HG02870 (cell line): ENCODE measurements at regions not wholly inside any gene's neighbourhood (a gene's known extent, or its start where the extent isn't known, plus 50 kb on each side); places are given as distances from the start of the nearest gene placed in this dataset.
A peak's percentile ranks its signal among the peaks of the same experiment; 100 is the strongest.

ENCODE experiments used
- ATAC-seq: cut with Tn5 transposase; IDR thresholded peaks from one replicate; pipeline ENCODE4 v1.9.1; 2021; ENCODE audit warnings: mild to moderate bottlenecking, moderate library complexity; ENCODE audit not compliant: unreplicated experiment

DNA sequence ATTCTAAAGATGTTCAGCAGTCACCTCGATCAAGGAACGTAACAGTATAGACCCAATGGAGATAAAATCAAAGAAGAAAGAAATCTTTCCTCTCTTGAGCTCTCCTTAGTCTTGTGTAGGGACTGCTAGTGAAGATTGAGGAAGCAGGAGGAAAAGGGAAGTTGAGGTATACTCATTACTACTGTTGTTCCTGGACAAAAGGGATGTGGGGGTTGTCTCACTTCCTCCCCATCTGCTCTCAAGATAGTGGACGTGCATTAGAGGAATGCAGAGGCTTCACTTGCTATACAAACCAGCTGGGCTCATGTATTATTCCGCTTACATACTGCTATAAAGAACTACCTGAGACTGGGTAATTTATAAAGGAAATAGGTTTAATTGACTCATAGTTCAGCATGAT is 208.9 kb upstream of the ARHGEF9 start:
- ATAC-seq: no peak

DNA sequence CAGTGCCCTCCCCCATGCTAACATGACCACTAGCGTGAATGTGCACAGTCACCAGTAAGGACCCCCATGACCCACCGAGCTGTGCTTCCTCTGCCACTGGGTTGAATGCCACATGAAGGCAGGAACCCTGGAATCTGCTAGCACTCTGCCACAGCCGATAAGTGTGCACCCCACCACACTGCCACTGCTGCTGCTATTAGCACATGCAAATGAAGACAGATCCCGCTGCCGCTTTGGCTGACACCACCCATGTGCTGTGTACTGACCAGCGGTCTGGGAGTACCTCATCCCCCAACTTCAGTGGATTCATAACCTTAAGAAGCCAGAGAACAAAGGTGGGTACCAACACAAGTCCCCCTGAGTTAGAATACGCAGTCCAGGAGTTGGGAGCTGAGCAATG is 200.9 kb upstream of the ARHGEF9 start:
- ATAC-seq: no peak

DNA sequence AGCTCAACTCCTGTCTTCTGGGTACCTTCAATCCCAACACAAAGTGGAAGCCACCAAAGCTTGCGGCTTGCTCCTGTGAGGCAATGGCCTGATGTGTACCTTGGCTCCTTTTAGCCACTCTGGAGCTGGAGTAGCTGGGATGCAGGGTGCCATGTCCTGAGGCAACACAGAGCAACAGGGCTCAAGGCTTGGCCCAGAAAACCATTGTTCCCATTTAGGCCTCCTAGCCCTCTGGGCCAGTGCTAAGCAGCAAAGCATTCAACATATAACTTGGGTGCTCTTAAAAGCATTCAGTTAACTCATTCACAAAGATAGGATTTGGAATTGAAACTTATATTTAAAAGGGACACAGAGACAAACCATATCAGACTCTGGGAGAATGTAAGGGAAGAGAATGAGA is 194.5 kb upstream of the ARHGEF9 start:
- ATAC-seq: no peak

DNA sequence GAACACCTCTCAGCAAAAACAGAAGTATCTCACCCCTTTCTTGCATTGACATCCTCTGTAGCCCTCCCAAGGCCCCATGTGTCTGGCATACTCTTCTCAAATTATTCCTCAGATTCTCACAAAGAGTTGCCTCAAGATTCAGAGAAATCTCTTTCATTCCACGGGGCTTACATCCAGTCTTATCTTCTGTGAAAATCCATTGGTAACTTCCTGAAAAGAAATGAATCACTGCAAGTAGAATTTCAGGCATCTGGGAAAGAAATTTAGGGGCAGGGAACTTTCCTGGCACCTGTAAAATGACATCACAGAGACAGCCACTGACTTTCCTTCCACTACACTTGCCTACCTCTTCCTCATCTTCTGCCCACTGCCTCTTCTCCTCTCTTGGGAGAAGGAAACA is 182.5 kb upstream of the ARHGEF9 start:
- no peak for ATAC-seq

DNA sequence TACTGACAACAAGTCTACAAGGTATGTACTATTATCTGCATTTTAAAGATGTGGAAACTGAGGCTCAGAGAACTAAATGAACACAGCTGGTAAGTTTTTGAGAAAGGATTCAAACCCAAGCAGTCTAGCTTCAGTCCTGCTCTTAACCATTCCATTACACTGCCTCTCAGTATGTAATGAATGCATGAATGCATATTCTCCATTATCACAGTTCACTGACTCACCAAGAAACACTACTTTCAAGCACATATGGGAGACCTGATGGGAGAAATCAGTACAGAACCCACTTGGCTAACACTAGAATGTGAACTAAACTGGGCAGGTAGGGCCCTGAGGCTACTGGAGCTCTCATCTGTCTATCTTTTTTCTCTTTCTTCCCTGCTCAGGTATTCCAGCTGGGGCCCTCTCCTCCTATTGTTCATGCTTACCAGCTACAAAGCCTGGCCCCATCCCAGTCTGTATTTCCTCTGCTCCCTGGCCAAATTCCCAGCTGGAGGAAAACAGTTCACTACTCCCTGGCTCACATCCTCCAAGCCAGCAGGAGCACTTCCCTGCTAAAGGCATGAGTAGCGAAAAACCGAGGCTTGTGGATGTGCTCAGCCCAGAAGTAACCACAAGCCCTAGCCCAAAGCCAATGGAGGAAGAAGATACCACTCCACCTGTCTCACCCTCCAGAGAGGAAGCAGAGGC is 178.2 kb upstream of the ARHGEF9 start:
- no peak for ATAC-seq

DNA sequence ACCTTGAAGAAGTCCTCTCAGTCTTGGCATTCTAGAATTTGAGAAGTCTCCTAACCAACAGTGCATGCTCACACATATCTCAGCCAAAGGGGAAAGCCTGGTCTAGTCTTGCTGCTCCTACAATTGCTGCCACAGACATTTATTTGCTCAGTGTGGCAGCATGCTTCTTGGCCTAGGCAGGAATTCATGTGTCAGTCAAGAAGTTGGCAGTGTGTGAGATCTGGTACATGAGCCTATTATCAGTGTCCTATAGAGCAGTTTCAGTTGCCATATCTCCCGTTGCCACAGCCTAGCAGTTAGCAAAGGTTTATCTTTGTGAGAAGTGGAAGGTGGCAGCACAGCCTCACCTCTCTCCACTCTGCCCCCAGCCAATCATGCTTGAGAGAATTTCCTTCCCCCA is 176.9 kb upstream of the ARHGEF9 start:
- no peak for ATAC-seq

DNA sequence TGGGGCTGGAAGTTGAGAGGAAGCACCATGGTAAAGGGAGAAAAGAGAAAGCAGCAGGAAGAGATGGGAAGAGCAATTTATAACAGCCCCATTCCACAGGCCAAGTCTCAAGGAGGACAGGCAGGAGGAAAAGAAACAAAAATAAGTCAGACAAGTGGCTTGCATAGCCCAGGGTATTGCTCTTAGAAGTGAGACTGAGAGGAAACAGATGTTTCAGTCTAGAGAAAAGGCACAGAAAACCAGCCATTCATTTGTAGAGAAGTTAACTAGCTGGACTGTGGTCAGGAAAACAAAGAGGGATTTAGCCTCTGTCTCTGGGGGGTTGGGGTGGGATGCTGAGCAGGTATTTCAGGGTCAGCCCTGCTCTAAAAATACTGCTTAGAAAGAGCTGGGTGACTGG is 175.0 kb upstream of the ARHGEF9 start:
- no peak for ATAC-seq

DNA sequence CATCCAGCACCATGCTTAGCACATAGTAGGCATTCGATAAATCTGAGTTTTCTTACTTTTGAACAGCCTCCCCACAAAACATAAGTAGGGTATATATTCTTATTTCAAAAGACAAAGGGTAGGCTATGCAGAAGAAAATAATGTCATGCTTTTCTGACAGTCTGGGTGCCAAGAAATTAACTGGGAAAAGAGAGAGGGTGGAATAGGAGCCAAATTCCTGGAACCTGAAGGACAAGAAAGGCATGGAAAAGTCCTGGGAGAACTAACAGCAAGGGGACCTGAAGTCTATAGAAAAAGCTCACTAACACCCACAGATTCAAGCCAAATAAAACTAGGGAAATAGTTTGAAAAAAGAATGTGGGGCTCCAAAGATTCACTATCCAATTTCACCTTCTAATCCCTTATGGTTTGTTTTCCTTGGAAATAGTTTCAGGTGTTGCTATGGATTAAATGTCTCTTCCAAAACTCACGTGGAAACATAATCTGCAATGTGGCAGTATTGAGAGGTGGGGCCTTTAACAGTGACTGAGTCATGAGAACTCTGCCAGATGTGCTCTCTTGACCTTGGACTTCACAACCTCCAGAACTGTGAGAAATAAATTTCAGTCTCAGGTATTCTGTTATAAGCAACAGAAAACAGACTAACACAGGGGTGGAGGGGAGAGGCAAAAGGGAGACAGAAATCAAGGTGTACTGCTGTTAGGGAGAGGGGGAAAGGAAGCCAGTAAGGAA is 173.3 kb upstream of the ARHGEF9 start:
- ATAC-seq: no peak

DNA sequence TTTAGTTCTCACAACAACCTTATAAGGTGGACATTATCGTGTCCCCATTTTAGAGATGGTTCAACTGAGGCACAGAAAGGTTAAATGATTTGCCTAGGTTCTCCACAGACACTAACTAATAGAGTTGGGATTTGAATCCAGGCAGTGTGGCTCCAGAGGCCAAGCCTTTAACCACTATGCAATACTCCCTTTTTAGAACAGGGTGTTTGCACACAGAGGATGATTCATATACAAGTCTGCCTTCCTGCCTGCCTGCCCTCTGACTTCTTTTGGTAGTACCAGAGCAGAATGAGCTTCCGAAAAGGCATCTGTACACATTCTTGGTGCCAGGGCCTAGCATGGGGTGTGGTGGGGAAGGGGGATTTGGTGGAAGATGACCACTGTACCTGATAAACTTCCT is 150.8 kb upstream of the ARHGEF9 start:
- no peak for ATAC-seq

DNA sequence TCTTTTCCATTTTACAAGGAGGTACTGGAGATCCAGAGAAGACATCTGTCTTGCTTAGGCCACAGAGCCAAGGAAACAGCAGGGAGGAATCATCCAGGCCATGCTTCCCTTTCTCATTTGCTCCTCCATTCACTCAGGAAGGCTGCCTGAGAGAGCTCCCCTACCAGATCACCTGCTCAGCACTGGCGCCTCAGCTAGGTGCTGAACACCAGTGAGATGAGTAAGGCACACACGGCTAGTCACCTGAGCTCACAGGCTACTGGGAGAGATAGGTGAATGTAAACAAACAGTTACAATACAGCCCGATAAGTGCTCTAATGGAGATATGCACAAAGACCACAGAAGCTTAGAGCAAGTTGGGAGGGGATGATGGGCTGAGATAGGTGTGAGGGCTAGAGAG is 149.8 kb upstream of the ARHGEF9 start:
- ATAC-seq: no peak

DNA sequence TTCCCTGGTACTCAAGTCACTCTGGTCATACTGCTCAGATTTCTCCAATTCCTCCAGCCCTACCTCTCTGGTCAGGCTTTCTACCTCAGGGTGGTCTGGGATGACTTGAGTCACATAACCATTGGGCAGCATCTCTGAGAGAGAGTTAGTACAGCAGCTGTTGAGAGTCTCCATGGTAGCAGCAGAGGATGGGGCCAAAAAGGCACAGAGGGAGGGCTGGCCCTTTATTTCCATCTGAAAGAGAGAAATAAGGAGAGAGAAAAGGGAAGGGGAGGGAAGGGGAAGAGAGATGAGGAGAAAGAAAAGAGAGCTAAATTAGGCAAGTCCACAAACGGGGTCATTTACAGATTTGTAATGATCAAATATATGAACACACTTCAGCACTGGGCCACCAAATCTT is 149.1 kb upstream of the ARHGEF9 start:
- no peak for ATAC-seq

DNA sequence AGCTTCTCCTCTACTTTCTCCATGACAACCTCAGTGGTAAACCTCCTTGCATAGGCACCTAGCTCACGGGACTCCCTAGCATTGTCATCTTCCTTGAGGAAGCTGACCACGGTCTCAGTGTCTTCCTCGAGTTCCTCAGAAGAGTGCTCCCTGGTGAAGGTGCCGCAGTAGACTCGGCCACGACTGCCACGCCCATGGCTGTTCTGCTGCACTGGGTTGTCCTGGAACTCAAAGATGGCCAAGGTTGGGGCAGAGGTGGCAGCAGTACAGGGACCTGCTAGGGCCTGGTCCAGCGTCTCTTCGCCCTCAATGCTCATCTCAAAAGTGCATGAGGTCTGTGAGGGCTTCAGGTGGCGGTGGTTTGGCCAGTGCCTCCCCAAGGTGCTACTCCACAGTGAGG is 147.9 kb upstream of the ARHGEF9 start:
- no peak for ATAC-seq

DNA sequence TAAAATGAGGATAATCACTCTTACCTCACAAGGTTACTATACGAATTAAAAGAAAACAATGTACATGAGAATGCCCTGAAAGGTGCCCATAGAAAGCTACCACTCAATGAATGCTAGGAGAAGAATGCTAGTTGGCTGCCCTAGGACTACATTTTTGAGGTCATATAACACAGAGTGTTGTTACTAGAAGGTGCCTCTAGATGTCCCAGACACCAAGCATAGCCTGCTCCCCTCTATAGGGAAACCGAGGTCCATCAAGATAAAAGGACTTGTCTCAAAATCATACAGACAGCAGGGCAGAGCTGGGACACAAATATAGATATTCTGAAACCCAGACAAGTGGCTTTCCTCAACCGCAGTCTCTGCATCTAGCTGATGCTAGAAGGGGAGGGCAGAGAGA is 147.0 kb upstream of the ARHGEF9 start:
- ATAC-seq: no peak

DNA sequence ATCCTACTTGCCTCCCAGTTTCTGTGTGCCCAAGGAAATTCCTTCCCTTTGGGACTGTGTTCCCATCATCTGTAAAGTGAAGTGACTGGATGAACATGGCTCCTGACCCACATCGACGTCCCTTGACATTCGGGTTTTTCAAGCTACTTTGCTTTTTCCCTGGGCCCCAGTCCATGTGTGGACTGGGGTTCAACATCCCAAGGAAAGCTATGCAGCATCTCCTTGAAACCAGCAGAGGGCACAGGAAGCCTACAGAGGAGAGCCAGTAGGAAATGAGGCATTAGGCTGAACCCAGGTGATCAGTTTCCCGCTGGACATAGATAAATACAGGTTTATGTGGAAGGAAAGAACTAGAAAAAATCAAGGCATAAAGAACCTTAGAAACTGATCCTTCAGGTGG is 145.1 kb upstream of the ARHGEF9 start:
- ATAC-seq: no peak

DNA sequence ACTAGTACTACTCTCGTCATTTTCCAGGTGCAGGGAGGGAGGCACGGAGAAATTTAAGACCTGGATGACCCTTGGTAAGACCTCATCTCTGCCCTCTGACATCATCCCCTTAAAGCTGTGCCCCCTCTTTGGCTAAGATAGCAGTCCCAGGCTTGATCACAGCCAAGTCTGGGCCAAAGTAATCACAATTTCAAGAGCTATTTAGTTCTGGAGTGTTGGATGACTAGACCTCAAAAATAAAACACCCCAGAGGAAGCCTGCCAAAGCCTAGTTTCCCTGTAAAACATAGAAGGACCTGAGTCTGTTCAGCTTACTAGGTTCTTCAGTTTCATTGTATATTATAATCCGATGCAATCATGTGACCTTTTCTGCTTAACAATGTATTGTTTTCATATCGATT is 144.6 kb upstream of the ARHGEF9 start:
- ATAC-seq: no peak

DNA sequence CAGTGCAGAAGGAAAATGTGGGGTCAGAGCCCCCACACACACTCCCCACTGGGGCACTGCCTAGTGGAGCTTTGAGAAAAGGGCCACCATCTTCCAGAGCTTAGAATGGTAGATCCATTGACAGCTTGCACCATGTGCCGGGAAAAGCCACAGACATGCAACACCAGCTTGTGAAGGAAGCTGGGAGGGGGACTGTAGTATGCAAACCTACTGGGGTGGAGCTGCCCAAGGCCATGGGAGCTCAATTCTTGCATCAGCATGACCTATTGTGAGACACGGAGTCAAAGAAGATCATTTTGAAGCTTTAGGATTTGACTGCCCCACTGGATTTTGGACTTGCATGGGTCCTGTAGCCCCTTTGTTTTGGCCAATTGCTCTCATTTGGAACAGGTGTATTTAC is 142.8 kb upstream of the ARHGEF9 start:
- ATAC-seq: no peak

DNA sequence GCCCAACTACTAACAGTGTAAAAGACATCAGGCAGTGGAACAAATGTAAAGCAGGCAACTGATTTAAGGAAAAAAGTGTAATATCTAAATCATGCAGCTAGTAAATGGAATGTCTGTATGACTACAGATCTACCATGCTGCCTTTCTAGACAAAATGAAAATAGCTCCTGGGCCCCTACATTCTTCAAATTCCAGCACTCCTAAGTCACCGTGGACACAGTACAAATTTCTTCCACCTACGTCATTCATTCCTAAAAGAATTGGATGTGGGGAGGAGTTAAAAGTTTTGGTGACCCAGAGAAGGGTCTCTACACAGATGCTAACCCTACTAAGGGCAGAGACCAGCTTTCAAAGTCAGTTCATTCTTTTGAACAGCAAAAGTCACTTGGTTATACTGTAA is 137.2 kb upstream of the ARHGEF9 start:
- no peak for ATAC-seq

DNA sequence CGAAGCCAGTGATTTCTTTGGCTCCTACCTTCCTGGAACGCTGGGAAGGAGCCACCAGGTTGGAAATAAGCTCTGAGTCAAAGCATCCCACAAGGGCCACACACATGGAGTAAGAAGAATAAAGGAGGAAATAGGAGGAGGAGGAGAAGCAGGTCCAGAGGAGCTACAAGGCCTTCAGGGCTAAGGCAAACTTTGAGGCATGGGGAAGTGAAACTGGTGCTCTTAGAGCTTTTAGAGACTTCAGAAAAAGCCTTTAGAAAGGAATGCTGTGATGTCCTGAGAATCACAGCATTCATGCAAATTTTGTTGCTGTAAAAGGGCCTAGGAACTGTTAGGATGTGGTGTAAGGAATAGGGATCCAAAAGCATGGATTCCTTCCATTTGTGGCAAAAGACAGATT is 135.9 kb upstream of the ARHGEF9 start:
- peak; percentile 66 for ATAC-seq

DNA sequence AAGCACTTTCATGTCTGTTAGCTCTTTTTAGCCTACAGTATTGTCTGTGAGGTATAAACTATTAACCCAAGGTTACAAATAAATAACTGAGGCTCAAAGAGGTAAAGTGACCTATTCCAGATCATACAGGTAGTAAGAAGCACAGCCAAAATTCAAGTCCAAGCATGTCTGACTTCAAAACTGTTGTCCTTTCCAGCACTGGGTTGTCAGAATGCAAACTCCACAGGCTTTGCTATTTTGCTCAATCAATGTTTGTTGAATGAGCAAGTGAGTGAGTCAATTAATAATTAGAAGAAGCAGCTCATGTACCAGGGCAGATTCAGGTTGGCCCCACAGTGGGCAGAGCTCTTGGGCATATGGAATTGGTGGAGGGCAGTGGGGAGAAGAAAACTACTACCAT is 134.1 kb upstream of the ARHGEF9 start:
- ATAC-seq: no peak

DNA sequence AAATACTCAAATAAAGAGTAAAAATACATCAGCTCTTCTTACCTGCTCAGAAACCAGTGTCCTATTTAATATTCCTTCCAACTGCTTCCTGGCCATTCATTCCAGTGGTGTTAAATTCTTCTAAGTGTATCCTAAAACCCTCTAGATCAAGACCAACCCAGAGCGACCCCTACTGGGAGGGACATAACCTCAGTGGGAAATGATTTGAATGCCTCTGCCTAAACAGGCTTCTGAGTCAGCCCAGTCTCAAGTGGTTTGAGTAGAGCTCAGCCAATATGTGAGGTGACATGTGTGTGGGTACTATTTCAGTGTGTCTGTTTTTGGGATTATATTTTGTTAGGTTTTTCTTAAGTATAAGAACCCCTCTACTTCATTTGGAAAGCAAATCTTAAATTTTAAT is 133.6 kb upstream of the ARHGEF9 start:
- ATAC-seq: no peak

DNA sequence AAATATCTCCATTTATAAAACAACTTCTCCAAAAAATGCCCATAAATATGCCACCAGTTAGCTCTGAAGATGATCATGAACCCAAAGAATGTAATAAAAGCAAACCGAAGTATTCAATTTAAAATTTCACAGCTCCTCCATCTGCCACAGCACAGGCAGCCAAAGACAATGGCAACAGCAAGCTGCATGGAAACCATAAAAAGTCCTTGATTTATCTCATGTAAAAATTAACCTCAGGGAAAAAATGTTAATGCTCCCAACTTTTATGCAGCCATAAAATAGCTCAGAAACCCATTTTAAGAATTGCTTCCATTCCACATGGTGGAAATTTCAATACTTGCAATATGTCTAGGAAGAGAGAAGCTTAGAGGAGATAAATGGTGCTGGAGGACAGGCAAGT is 132.3 kb upstream of the ARHGEF9 start:
- no peak for ATAC-seq

DNA sequence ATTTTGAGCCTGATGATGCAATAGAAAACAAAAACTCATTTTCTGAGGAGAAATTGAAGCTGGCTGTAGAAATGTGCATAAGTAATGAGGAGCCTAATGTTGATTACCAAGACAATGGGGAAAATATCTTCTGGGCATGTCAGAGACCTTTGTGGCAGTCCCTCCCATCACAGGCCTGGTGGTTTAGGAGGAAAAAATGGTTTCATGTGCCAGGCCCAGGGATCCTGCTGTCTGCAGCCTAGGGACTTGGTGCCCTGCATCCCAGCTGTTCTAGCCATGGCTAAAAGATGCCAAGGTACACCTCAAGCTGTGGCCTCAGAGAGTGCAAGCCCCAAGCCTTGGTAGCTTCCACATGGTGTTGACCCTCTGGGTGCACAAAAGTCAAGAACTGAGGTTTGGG is 128.7 kb upstream of the ARHGEF9 start:
- ATAC-seq: no peak

DNA sequence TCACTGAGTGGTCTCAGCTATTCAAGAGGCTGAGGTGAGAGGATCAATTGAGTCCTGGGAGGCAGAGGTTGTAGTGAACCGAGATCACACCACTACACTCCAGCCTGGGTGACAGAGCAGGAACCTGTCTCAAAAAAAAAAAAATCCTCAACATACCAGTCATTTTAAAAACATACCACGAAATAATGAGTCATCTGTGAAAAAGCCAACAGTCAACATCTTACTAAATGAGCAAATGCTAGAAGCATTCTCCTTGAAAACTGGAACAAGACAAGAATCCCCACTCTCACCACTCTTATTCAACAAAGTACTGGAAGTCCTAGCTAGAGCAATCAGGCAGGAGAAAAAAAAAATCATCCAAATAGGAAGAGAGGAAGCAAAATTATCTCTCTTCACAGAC is 104.0 kb upstream of the ARHGEF9 start:
- ATAC-seq: no peak
